Sigmoid colon (tissue), 6 donors: ENCODE measurements at regions not wholly inside any gene's neighbourhood (a gene's known extent, or its start where the extent isn't known, plus 50 kb on each side); places are given as distances from the start of the nearest gene placed in this dataset.

Experiments used
- DNase-seq: peaks from one replicate; pipeline ENCODE4 v3.0.0-alpha.2; 2019
- H3K27ac ChIP-seq, 4 donors: fragments of 200-600 bp; sonication (generic); one replicate each; pipeline ENCODE4 v1.5.1; 2016 to 2019; ENCODE audit warnings: mild to moderate bottlenecking in 1 of 4
- H3K27me3 ChIP-seq, 3 donors: fragments of 200-600 bp; sonication (generic); one replicate each; pipeline ENCODE4 v1.5.1; 2019; ENCODE audit warnings: mild to moderate bottlenecking in 1 of 3
- H3K36me3 ChIP-seq, 4 donors: fragments of 200-600 bp; sonication (generic); one replicate each; pipeline ENCODE4 v1.5.1; 2016 to 2019
- H3K4me1 ChIP-seq, 4 donors: fragments of 200-600 bp; sonication (generic); one replicate each; pipeline ENCODE4 v1.5.1; 2017 to 2019
- H3K4me3 ChIP-seq, 4 donors: fragments of 200-600 bp; sonication (generic); one replicate each; pipeline ENCODE4 v1.5.1; 2017 to 2019; ENCODE audit warnings: mild to moderate bottlenecking in 2 of 4, moderate library complexity in 1 of 4
- H3K9me3 ChIP-seq, 4 donors: fragments of 200-600 bp in 3 of 4; sonication (generic) in 3 of 4; one replicate each; pipeline versions ENCODE4 v1.5.1 to v1.6.1; 2013 to 2019
- CTCF ChIP-seq, 4 experiments: fragments of 450-650 bp in 3 of 4; fragments of 200-600 bp in 1 of 4; IDR thresholded peaks; one replicate each; pipeline ENCODE4 v1.5.1; 2016 to 2019; ENCODE audit warnings: antibody characterized with exemption in 4 of 4, mild to moderate bottlenecking in 3 of 4, moderate library complexity in 2 of 4
- EP300 ChIP-seq, 4 donors: sonication (generic); formaldehyde crosslinking; IDR thresholded peaks; one replicate each; pipeline ENCODE4 v1.6.1; 2017; ENCODE audit warnings: antibody characterized with exemption in 4 of 4
- POLR2A ChIP-seq, 2 donors: fragments of 450-650 bp; IDR thresholded peaks; one replicate each; pipeline ENCODE4 v1.6.1; 2016; ENCODE audit warnings: antibody characterized with exemption in 2 of 2, mild to moderate bottlenecking in 2 of 2, moderate library complexity in 2 of 2
- POLR2AphosphoS5 ChIP-seq, 4 donors: sonication (generic); formaldehyde crosslinking; IDR thresholded peaks; one replicate each; pipeline ENCODE4 v1.6.1; 2017; ENCODE audit warnings: antibody characterized with exemption in 4 of 4
- WGBS, 2 donors: extraction: QIAGEN DNeasy Blood & Tissue Kit; methylation state at CpG; one replicate each; pipeline ENCODE4 v1.1.7; 2013; 5-methylcytosine and 5-hydroxymethylcytosine counted together
- intact Hi-C: fragments of 100-400 bp; cut with DNase I; formaldehyde crosslinking; loops from one replicate; pipeline ENCODE4 v1.15.1; 2023
- donor health status: healthy with polysubstance abuse.
- donor health status: healthy.

- intact Hi-C loops, result no loop called here
- WGBS, 2 donors, result 86 to 89% methylated on average over 2 of the region's 2 CpGs
Measured at GRCh38 chr3:94904156-94904674, 841.4 kb downstream of the NSUN3 start.

GRCh38 chr3:94909726-94910125 is 846.9 kb downstream of the NSUN3 start:
- TF ChIP-seq POLR2A (IDR thresholded peaks at IDR 0.05) (no peak), POLR2AphosphoS5 (IDR thresholded peaks at IDR 0.05) (no peak), EP300 (IDR thresholded peaks at IDR 0.05) (no peak), CTCF (IDR thresholded peaks at IDR 0.05) (no peak)
- WGBS, 2 donors, result 90 to 91% methylated on average over 2 of the region's 2 CpGs
- no peaks in the 10 kb centered on the region for H3K4me1 ChIP-seq
- H3K36me3 ChIP-seq, result no peaks in the 10 kb centered on the region
- no peak overlapping the region for H3K4me3 ChIP-seq
- intact Hi-C loops, result no loop called here
- H3K27me3 ChIP-seq, result no peaks in the 10 kb centered on the region
- H3K27ac ChIP-seq, result no peak overlapping the region
- no peak for DNase-seq
- no peaks in the 10 kb centered on the region for H3K9me3 ChIP-seq

More at GRCh38 chr3:94904156-94904674, 841.4 kb downstream of the NSUN3 start:
- Histone ChIP-seq H3K4me1 (no peaks in the 10 kb centered on the region), H3K9me3 (peaks cover 0 to 1% (median 0%) of the 10 kb centered on the region in 4 donors), H3K27me3 (no peaks in the 10 kb centered on the region), H3K27ac (no peak overlapping the region), H3K4me3 (no peak overlapping the region), H3K36me3 (no peaks in the 10 kb centered on the region)
- TF ChIP-seq POLR2AphosphoS5 (IDR thresholded peaks at IDR 0.05), result no peak
- TF ChIP-seq CTCF (IDR thresholded peaks at IDR 0.05), result no peak
- no peak for TF ChIP-seq EP300 (IDR thresholded peaks at IDR 0.05)
- no peak for TF ChIP-seq POLR2A (IDR thresholded peaks at IDR 0.05)
- DNase-seq, result no peak

- intact Hi-C loops, result no loop called here
- no peak for DNase-seq
- no peak for TF ChIP-seq POLR2AphosphoS5 (IDR thresholded peaks at IDR 0.05)
- no peak for TF ChIP-seq EP300 (IDR thresholded peaks at IDR 0.05)
- no peak for TF ChIP-seq CTCF (IDR thresholded peaks at IDR 0.05)
- no peak for TF ChIP-seq POLR2A (IDR thresholded peaks at IDR 0.05)
- WGBS, 2 donors, result 70 to 83% methylated on average over 3 of the region's 3 CpGs
- Histone ChIP-seq H3K27ac (no peak overlapping the region), H3K27me3 (no peaks in the 10 kb centered on the region), H3K9me3 (no peaks in the 10 kb centered on the region), H3K4me1 (no peaks in the 10 kb centered on the region), H3K4me3 (no peak overlapping the region), H3K36me3 (no peaks in the 10 kb centered on the region)
Measured at GRCh38 chr3:94912656-94913055, 849.8 kb downstream of the NSUN3 start.

DNA sequence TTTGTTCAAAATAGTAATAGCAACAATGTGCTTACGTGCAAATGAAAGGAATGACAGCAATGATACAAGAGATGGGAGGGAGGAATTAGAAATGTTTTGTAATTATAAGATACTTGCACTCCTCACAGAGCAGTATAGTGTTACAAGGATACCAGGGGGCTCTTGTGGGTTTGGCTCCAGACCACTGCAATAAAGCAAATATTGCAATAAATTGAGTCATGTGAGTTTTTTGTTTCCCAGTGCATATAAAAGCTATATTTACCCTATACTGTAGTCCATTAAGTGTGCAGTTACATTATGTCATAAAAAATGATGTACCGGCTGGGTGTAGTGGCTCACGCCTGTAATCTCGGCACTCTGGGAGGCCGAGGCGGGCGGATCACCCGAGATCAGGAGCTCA is 864.3 kb downstream of the NSUN3 start:
- no peak for TF ChIP-seq CTCF (IDR thresholded peaks at IDR 0.05)
- TF ChIP-seq POLR2A (IDR thresholded peaks at IDR 0.05), result no peak
- TF ChIP-seq EP300 (IDR thresholded peaks at IDR 0.05), result no peak
- TF ChIP-seq POLR2AphosphoS5 (IDR thresholded peaks at IDR 0.05), result no peak
- Histone ChIP-seq H3K27ac (no peak overlapping the region), H3K27me3 (no peaks in the 10 kb centered on the region), H3K9me3 (no peaks in the 10 kb centered on the region), H3K36me3 (no peaks in the 10 kb centered on the region), H3K4me3 (no peak overlapping the region), H3K4me1 (no peaks in the 10 kb centered on the region)
- 77 to 84% methylated on average over 8 of the region's 8 CpGs for WGBS, 2 donors
- intact Hi-C loops, result no loop called here
- no peak for DNase-seq

DNA sequence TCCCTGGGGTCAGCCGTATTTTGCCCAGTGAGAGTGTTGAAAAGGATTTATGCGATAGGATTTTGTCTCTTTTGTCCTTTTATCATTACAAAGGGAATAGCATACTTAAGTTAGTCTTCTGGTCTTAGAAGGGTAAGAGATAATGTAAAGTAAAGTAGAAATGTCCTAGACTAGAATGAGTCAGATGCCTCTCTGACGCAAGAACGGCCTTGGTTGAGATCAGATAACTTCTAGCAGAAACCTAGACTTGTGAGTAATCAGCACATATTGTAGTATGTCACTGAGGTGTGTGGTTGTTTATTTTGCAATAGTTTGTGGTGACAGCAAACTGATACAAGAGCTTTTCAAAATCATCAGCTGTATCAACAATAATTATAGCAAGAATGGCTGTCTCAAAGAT is 866.1 kb downstream of the NSUN3 start:
- no peaks in the 10 kb centered on the region for H3K4me1 ChIP-seq
- 89 to 94% methylated on average over 4 of the region's 4 CpGs for WGBS, 2 donors
- H3K36me3 ChIP-seq, result no peaks in the 10 kb centered on the region
- no peak for DNase-seq
- no peak for TF ChIP-seq POLR2A (IDR thresholded peaks at IDR 0.05)
- TF ChIP-seq CTCF (IDR thresholded peaks at IDR 0.05), result no peak
- TF ChIP-seq EP300 (IDR thresholded peaks at IDR 0.05), result no peak
- no peak for TF ChIP-seq POLR2AphosphoS5 (IDR thresholded peaks at IDR 0.05)
- no peak overlapping the region for H3K27ac ChIP-seq
- H3K4me3 ChIP-seq, result no peak overlapping the region
- H3K27me3 ChIP-seq, result no peaks in the 10 kb centered on the region
- intact Hi-C loops, result no loop called here
- no peaks in the 10 kb centered on the region for H3K9me3 ChIP-seq
